ENCODE measurements at regions not wholly inside any gene's neighbourhood (a gene's known extent, or its start where the extent isn't known, plus 50 kb on each side); places are given as distances from the start of the nearest gene placed in this dataset.

DNA sequence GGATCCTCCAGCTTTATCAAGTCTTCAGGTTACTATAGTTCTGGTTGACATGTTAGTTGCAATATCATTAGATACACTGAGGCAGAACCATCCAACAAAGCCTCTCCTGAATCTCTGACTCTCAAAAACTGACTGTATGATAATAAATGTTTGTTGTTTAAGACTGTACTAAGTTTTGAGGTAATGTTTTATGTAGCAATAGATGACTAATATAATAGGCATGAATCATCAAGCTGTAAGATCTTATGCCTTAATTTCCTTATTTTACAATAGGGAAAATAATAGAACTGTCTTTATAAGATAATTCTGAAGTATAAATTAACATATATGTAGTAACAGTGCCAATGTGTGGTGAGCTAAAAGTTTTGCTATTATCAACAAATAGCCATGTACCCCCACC, 88.9 kb upstream of the TBC1D5 start:
- TF ChIP-seq, protein P1, sequence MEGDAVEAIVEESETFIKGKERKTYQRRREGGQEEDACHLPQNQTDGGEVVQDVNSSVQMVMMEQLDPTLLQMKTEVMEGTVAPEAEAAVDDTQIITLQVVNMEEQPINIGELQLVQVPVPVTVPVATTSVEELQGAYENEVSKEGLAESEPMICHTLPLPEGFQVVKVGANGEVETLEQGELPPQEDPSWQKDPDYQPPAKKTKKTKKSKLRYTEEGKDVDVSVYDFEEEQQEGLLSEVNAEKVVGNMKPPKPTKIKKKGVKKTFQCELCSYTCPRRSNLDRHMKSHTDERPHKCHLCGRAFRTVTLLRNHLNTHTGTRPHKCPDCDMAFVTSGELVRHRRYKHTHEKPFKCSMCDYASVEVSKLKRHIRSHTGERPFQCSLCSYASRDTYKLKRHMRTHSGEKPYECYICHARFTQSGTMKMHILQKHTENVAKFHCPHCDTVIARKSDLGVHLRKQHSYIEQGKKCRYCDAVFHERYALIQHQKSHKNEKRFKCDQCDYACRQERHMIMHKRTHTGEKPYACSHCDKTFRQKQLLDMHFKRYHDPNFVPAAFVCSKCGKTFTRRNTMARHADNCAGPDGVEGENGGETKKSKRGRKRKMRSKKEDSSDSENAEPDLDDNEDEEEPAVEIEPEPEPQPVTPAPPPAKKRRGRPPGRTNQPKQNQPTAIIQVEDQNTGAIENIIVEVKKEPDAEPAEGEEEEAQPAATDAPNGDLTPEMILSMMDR (conservative IDR thresholded peaks at IDR 0.05): no peak
- Mint-ChIP-seq H3K9me3 (no peaks in the 10 kb centered on the region), H3K36me3 (no peaks in the 10 kb centered on the region), H3K27ac (no peak overlapping the region), H3K4me3 (no peak overlapping the region), H3K27me3 (no peaks in the 10 kb centered on the region), H3K4me1 (ENCODE audit: unreplicated experiment) (no peaks in the 10 kb centered on the region)
- DNase-seq (ENCODE audit: extremely low spot score, unreplicated experiment): no peak

DNA sequence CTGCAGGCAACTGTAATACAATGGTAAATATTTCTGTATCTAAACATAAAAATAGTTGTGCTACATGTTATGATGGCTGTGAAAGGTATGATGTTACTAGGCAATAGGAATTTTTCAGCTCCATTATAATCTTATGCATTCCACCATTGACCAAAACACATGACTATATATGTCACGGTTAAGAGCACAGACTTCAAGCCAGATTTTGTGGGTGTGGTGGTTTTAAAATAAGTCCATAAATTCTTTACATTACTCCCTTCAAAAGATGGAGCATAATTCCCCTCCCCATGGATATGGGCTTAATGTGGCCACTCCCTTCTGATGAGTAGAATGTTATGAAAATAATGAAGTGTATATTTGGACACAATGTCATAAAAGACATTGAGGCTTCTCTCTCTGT, 88.4 kb upstream of the TBC1D5 start:
- H3K36me3 Mint-ChIP-seq: no peaks in the 10 kb centered on the region
- no peaks in the 10 kb centered on the region for H3K9me3 Mint-ChIP-seq
- no peak for DNase-seq (ENCODE audit: extremely low spot score, unreplicated experiment)
- H3K27ac Mint-ChIP-seq: no peak overlapping the region
- TF ChIP-seq, protein P1 (conservative IDR thresholded peaks at IDR 0.05): no peak
- no peaks in the 10 kb centered on the region for H3K27me3 Mint-ChIP-seq
- no peaks in the 10 kb centered on the region for H3K4me1 Mint-ChIP-seq (ENCODE audit: unreplicated experiment)
- H3K4me3 Mint-ChIP-seq: no peak overlapping the region

DNA sequence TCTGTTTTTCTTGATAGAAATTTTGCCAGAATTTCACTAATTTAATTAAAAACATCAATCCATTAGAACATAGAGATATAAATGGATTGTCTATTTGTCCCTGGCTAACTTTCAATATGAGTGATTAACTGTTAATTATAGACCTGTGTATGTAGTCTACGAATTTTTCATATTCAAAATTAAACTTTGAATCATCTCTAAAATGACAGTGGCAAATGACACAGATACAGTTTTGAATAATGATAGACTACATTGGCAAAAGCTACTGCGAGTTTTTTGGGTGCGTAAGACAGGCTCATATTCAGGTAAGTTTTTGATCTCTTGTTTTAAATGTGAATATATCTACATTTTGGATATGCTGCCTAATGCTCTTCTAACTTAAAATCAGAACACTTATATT, 86.0 kb upstream of the TBC1D5 start:
- no peak overlapping the region for H3K4me3 Mint-ChIP-seq
- no peak for DNase-seq (ENCODE audit: extremely low spot score, unreplicated experiment)
- no peak overlapping the region for H3K27ac Mint-ChIP-seq
- no peaks in the 10 kb centered on the region for H3K4me1 Mint-ChIP-seq (ENCODE audit: unreplicated experiment)
- TF ChIP-seq, protein P1 (conservative IDR thresholded peaks at IDR 0.05): no peak
- no peaks in the 10 kb centered on the region for H3K9me3 Mint-ChIP-seq
- H3K36me3 Mint-ChIP-seq: no peaks in the 10 kb centered on the region
- H3K27me3 Mint-ChIP-seq: no peaks in the 10 kb centered on the region

DNA sequence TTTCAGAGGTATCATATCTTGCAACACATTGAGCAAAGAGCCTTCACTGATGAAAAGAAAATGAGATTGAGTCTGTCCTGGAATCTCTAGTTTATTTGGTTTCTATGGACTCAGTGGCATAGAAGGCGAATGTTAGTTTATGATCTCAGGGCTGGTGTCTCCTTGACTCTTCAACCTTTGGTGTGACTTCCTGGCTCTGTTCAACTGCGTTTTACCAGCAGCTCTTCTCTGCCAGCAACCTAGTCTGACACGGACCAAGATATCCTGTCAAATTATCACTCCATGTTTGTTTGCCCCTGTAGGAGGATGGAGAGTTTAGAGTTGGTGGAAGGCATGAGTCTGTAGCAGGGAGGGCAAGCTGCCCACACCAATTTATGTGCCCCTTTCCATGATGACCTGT, 82.9 kb upstream of the TBC1D5 start:
- DNase-seq (ENCODE audit: extremely low spot score, unreplicated experiment): no peak
- H3K27ac Mint-ChIP-seq: no peak overlapping the region
- no peaks in the 10 kb centered on the region for H3K9me3 Mint-ChIP-seq
- no peaks in the 10 kb centered on the region for H3K36me3 Mint-ChIP-seq
- TF ChIP-seq, protein P1 (conservative IDR thresholded peaks at IDR 0.05): no peak
- H3K4me1 Mint-ChIP-seq (ENCODE audit: unreplicated experiment): peaks cover 4% of the 10 kb centered on the region
- H3K27me3 Mint-ChIP-seq: no peaks in the 10 kb centered on the region
- no peak overlapping the region for H3K4me3 Mint-ChIP-seq

GRCh38 chr3:17823816-17824215, 81.4 kb upstream of the TBC1D5 start:
- no peak overlapping the region for H3K27ac Mint-ChIP-seq
- H3K4me1 Mint-ChIP-seq (ENCODE audit: unreplicated experiment): peaks cover 7% of the 10 kb centered on the region
- no peak for DNase-seq (ENCODE audit: extremely low spot score, unreplicated experiment)

More at GRCh38 chr3:17823816-17824215, 81.4 kb upstream of the TBC1D5 start:
- no peaks in the 10 kb centered on the region for H3K27me3 Mint-ChIP-seq
- no peak overlapping the region for H3K4me3 Mint-ChIP-seq
- no peaks in the 10 kb centered on the region for H3K36me3 Mint-ChIP-seq
- no peaks in the 10 kb centered on the region for H3K9me3 Mint-ChIP-seq
- TF ChIP-seq, protein P1 (conservative IDR thresholded peaks at IDR 0.05): no peak
